HT1080 (cell line): ENCODE measurements at regions not wholly inside any gene's neighbourhood (a gene's known extent, or its start where the extent isn't known, plus 50 kb on each side); places are given as distances from the start of the nearest gene placed in this dataset.
"Not testable (repeated sequence)": the region's sequence is repeated elsewhere in the genome, so short reads cannot be mapped to it uniquely, and the experiment has no call there.

Experiments
- DNase-seq: peaks from one replicate; pipeline ENCODE4 v3.0.0-alpha.2; 2015; ENCODE audit warnings: low read depth

- DNase-seq = no peak
Observed at GRCh38 chr7:79555571-79555970, 102.1 kb upstream of the MAGI2 start.

GRCh38 chr7:79553811-79554555, 100.5 kb upstream of the MAGI2 start:
- DNase-seq = peak; percentile 69

DNA sequence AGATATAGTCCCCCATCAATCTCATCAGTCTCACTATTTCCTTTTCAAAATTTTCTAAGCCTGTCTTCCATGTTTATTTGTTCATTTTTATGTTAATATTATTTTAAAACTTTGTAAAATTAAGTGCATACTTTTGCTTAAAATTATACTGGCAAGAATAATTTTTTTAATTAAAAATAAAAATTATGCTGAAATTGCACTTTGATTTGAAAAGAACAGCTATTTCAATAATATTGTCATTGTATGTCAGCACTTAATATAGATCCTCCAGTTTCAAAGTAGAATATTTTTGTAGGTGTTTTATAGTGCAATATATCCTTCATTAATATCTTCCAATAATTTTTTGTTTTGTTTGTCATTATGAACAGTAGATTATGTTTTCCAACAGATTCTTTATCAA, 99.0 kb upstream of the MAGI2 start:
- no peak for DNase-seq

GRCh38 chr7:79548727-79549126, 95.3 kb upstream of the MAGI2 start:
- no peak for DNase-seq

DNA sequence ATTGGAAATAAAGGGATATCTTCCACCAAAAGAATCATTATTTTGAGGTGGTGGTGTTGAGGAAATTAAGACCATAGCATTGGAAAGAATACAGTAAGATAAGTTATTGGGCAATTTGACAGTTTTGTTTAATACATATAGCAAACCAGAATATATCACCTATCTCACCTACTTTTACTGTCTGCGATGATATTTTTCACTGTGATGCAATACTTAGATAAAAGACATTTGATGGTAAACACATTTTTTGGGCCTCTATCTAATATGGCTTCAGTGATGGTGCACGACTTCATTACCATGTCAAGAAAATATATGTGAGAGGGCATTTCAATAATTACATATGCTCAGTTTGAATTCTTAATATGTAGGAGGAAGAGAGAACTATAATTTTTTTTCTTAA, 93.7 kb upstream of the MAGI2 start:
- DNase-seq = no peak

DNA sequence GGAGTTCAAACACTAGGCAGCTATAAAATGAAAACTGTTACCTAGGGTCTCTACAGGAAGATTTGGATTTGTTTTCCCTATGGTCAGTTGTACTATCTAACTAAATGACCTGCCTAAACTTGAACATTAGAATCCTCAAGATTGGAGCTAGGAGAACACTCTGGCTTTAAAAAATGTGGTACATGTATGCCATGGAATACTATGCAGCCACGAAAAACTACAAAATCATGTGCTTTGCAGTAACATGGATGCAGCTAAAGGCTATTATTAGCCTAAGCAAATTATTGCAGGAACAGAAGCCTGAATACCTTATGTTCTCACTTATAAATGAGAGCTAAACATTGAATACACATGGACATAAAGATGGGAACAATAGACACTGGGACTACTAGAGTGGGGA, 87.1 kb upstream of the MAGI2 start:
- no peak for DNase-seq

DNA sequence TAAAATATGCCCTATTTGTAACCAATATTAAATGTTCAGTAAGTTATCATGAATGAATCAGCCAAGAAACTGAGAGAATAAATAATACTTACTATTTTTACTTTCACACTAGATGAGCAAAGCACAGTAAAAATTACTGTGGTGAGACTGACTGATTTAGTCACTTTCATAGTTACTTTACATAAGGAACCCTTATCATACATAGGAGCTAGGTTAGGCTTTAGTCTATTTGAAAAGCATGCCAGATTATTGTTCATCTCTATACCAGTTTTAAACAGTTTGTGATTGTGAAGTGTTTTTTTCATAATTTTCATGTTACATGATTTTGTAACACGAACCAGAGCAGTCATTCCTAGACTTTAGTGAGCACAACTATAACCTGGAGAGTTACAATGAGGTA, 80.7 kb upstream of the MAGI2 start:
- DNase-seq = no peak

GRCh38 chr7:79531905-79532664, 78.6 kb upstream of the MAGI2 start:
- no peak for DNase-seq

GRCh38 chr7:79531116-79531515, 77.6 kb upstream of the MAGI2 start:
- DNase-seq = no peak

DNA sequence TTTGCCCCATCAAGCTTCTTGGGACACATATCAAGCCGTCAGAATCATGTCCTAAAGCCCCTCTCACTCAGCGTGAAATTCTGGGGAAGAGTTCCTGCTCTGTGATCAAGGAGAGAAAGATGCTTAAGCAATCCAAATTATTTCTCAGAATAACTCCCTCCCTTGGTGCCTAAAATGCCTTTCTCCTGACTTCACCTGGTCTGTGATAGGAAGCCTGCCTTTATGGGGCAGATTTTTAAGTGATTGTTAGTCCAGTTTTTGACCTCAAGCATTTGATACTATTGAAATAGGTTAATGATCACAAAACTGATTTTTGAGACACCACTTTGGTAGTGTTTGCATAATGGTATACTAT, 76.4 kb upstream of the MAGI2 start:
- DNase-seq = no peak

GRCh38 chr7:79529214-79529880, 75.9 kb upstream of the MAGI2 start:
- DNase-seq = no peak

DNA sequence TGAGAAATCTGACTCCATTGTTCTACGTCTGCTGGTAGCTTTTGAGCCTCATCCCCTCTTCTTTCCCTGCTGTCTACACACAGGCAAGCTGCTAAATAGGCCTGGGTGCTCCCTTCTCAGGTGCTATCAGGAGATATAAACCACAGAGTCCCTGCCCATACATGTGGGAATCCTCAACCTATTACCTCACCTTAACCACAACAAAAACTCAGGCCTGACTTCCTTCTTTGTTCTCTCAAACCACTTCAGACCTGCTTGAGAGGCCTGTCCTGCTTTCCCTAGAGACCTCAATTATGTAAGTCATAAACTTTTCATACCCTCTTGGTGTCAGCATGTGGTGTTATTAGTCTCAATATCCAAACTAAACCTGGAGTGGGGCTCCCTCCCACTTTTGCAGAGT, 75.0 kb upstream of the MAGI2 start:
- peak; percentile 51 for DNase-seq

GRCh38 chr7:79524048-79524447, 70.6 kb upstream of the MAGI2 start:
- no peak for DNase-seq

DNA sequence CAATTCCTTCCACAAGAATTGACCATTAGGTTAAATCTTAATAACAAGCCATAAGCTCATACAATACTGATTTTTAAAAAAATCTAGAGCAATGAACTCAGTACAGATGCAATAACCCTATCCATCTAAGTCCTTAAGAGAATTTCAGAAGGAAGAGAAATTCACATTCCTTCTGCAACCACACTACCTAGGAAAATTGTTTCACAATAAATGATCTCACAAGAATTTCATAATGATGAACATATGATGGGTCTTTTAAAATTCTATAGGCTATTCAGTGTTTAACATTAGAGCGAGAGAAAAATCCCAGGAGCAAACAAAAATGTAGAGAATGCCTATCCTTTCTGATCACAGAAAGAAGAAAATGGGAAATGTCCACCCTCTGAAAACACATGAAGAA, 70.0 kb upstream of the MAGI2 start:
- no peak for DNase-seq

GRCh38 chr7:79520543-79520942, 67.1 kb upstream of the MAGI2 start:
- DNase-seq = no peak

DNA sequence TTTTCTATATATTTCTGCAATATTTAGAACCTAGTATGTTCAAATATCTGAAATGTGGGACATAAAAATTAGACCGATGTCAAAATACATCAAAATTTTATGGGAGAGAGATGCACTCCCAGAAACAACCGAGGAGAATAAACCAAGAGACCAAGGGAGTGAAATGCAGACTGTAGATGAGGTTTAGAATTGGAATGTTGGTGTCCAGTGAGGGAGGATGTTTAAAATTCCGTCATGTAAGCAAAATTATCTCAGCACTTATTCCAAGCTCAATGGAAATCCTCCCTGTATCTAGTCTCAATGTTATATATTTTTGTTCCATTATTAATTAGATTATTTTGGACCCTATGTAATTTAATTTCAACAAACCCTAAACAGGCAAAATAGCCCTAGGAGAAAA, 61.9 kb upstream of the MAGI2 start:
- DNase-seq = no peak

GRCh38 chr7:79513261-79513660, 59.8 kb upstream of the MAGI2 start:
- no peak for DNase-seq

GRCh38 chr7:79512261-79512660, 58.8 kb upstream of the MAGI2 start:
- DNase-seq = no peak

GRCh38 chr7:79511056-79511455, 57.6 kb upstream of the MAGI2 start:
- not testable (repeated sequence) for DNase-seq

DNA sequence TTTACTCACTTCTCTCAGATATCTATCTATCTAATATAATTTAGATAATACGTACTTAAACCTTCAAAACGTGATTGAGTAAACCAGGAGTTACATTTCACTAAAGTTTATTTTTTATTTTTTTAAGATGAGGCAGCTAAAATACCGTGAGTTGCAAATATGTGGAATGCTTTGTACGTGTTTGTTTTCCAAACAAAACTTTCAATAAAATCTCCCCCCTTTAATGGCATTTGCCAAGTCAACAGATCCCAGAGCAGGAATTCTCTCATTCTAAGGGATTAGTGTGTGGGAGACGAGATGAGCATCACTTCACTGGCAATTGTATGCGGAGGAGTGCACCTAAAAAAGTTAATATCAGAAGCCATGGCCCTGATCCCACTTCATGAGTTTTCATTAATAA, 53.7 kb upstream of the MAGI2 start:
- no peak for DNase-seq

- peak; percentile 47 for DNase-seq
Observed at GRCh38 chr7:79506481-79506880, 53.0 kb upstream of the MAGI2 start.

DNA sequence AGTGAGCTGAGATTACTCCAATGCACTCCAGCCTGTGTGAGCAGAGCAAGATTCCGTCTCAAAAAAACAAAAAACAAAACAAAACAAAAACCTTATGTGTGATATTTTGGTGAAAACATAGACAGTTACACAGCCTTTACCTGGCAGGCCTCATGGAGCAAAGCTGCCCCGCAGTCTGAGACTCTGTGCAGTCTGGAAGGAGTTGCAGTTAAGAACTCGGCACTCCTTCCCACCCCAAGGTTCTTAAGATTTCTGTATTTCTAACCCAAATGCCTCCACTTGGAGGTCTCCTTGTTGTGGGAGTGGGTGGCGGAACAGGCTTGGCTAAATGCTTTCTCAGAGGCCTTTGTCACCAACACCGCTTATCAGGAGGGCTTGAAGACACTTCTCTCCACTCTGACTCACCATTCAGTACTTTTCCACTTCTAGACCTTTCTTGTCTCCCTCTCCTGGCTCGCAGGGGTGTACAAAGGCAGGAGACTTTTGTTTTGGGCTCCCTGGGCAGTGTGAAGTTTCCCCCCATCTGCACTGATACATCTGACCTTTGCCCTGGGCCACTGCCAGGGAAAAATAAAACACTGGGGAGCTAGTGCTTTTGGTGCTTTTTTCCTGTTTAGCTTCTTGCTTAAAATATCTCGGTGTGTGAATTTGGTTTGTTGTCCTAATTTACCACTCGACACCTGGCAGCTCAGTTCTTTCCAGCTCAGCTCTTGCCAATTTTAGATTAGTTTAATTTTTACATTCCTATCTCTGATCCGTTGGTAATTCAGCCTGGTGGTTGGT, 51.3 kb upstream of the MAGI2 start:
- DNase-seq = peak; percentile 20
